SW 1271 (cell line): ENCODE measurements at regions not wholly inside any gene's neighbourhood (a gene's known extent, or its start where the extent isn't known, plus 50 kb on each side); places are given as distances from the start of the nearest gene placed in this dataset.

Experiments used
- DNase-seq, 2 experiments: peaks; one replicate each; lab custom pipeline; 2025; lab: John Stamatoyannopoulos, UW

GRCh38 chr3:150165396-150166094 lies 194.8 kb upstream of the PFN2 start:
- no peak for DNase-seq

GRCh38 chr3:150161011-150161410 lies 190.3 kb upstream of the PFN2 start:
- DNase-seq, result no peak

GRCh38 chr3:150158943-150159625 lies 188.4 kb upstream of the PFN2 start:
- no peak for DNase-seq

GRCh38 chr3:150152567-150152966 lies 181.9 kb upstream of the PFN2 start:
- DNase-seq, result no peak

GRCh38 chr3:150150633-150151032 lies 179.9 kb upstream of the PFN2 start:
- DNase-seq, result no peak

- no peak for DNase-seq
Measured at GRCh38 chr3:150149651-150150051, 179.0 kb upstream of the PFN2 start.

- no peak for DNase-seq
Measured at GRCh38 chr3:150148227-150148626, 177.5 kb upstream of the PFN2 start.

GRCh38 chr3:150147776-150148175 lies 177.1 kb upstream of the PFN2 start:
- DNase-seq, result no peak

- DNase-seq, result peak in 1 of 2 experiments; percentile 10
Measured at GRCh38 chr3:150146991-150147761, 176.5 kb upstream of the PFN2 start.

- no peak for DNase-seq
Measured at GRCh38 chr3:150145659-150146058, 175.0 kb upstream of the PFN2 start.

- DNase-seq, result no peak
Measured at GRCh38 chr3:150144191-150144708, 173.6 kb upstream of the PFN2 start.

- DNase-seq, result no peak
Measured at GRCh38 chr3:150142936-150143335, 172.2 kb upstream of the PFN2 start.

- no peak for DNase-seq
Measured at GRCh38 chr3:150141790-150142326, 171.2 kb upstream of the PFN2 start.

- DNase-seq, result no peak
Measured at GRCh38 chr3:150140614-150141321, 170.1 kb upstream of the PFN2 start.

GRCh38 chr3:150138824-150139223 lies 168.1 kb upstream of the PFN2 start:
- DNase-seq, result no peak

- DNase-seq, result no peak
Measured at GRCh38 chr3:150136242-150136641, 165.5 kb upstream of the PFN2 start.

- no peak for DNase-seq
Measured at GRCh38 chr3:150135287-150135721, 164.6 kb upstream of the PFN2 start.

- DNase-seq, result no peak
Measured at GRCh38 chr3:150133293-150133692, 162.6 kb upstream of the PFN2 start.

GRCh38 chr3:150132101-150132749 lies 161.5 kb upstream of the PFN2 start:
- DNase-seq, result no peak

GRCh38 chr3:150131663-150132062 lies 161.0 kb upstream of the PFN2 start:
- no peak for DNase-seq

- no peak for DNase-seq
Measured at GRCh38 chr3:150130404-150131100, 159.9 kb upstream of the PFN2 start.
